C4-2B (cell line): ENCODE measurements at regions not wholly inside any gene's neighbourhood (a gene's known extent, or its start where the extent isn't known, plus 50 kb on each side); places are given as distances from the start of the nearest gene placed in this dataset.

Source experiments
- ZFX ChIP-seq: fragments of 450-650 bp; IDR thresholded peaks from 2 replicates; pipeline ENCODE4 v1.6.1; 2017
- TF ChIP-seq, protein P1 (sequence below): fragments of 450-650 bp; conservative IDR thresholded peaks from 2 replicates; pipeline ENCODE4 v1.5.1; 2017; ENCODE audit warnings: mild to moderate bottlenecking

DNA sequence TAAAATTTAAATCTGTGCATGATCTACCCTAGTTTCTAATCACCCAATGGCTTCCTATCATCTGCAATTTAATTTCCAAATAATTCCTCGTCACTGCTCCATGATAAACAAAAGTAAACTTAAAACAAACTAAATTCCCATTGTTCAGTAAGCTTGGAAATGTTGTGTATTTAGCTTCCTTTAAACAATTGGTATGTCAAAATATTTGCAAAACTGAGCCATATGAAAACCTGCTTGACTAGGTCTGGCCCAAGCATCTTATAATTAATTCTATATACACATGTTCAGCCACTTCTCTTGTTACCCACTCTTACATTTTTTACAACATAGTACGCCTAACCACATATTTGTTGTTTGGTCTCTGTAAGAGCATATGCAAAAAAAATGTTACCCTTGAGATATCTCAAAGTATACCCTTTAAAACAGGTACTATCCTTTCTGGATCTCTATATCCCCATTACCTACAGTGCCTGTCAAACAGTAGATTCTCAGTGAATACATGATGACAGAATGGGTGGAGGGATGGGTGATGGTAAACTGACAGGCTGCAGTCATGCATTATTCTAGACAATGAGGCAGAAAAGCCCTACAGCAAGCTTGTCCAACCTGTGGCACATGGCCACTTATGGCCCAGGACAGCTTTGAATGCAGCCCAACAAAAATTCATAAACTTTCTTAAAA lies 1277.9 kb upstream of the TENM4 start:
- TF ChIP-seq, protein P1, sequence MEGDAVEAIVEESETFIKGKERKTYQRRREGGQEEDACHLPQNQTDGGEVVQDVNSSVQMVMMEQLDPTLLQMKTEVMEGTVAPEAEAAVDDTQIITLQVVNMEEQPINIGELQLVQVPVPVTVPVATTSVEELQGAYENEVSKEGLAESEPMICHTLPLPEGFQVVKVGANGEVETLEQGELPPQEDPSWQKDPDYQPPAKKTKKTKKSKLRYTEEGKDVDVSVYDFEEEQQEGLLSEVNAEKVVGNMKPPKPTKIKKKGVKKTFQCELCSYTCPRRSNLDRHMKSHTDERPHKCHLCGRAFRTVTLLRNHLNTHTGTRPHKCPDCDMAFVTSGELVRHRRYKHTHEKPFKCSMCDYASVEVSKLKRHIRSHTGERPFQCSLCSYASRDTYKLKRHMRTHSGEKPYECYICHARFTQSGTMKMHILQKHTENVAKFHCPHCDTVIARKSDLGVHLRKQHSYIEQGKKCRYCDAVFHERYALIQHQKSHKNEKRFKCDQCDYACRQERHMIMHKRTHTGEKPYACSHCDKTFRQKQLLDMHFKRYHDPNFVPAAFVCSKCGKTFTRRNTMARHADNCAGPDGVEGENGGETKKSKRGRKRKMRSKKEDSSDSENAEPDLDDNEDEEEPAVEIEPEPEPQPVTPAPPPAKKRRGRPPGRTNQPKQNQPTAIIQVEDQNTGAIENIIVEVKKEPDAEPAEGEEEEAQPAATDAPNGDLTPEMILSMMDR: no peak
- TF ChIP-seq ZFX: no peak
